ENCODE measurements at regions not wholly inside any gene's neighbourhood (a gene's known extent, or its start where the extent isn't known, plus 50 kb on each side); places are given as distances from the start of the nearest gene placed in this dataset.

DNA sequence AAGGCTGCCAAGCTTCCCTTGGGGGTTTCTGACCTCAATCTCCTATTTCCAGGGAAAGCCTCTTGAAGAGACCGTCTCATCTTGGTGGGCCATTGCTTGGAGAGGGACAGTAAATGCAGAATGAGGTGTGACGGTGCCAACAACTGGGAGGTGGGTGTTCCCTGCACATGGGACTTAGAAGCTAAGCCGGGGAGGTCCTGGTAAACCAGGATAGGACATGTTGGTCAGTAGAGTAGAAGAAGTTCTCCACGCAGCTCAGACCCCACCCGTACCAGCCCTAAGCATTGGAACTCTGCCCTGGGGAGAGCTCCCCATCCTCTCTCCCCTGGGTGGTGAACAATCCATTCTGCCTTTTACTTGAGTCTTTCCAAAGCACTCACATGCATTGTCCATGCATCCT lies 92.0 kb downstream of the SOX1 start:
- no CpG with 5 or more reads among the region's 5 CpGs for WGBS (ENCODE audit: extremely low coverage, insufficient coverage, insufficient read length)
- no peak overlapping the region for H2BK120ac ChIP-seq (ENCODE audit: insufficient read depth, low read length, poor library complexity)
- H3K4me3 ChIP-seq (ENCODE audit: low read depth, low read length): no peak overlapping the region
- H2BK5ac ChIP-seq (ENCODE audit: low read depth, low read length, poor library complexity): no peak overlapping the region
- no peak overlapping the region for H2BK12ac ChIP-seq (ENCODE audit: low read length)
- no peak overlapping the region for H4K8ac ChIP-seq (ENCODE audit: low read depth, low read length)
- H4K91ac ChIP-seq (ENCODE audit: low read depth, low read length): no peak overlapping the region
- H3K27ac ChIP-seq (ENCODE audit: low read depth, low read length): no peak overlapping the region
- peaks cover 4% of the 10 kb centered on the region for H3K9me3 ChIP-seq (ENCODE audit: insufficient read depth, low read depth, low read length)
- no peak for DNase-seq
- no peaks in the 10 kb centered on the region for H3K27me3 ChIP-seq (ENCODE audit: insufficient read depth, low read length)
- H3K4ac ChIP-seq (ENCODE audit: low read depth, low read length): no peak overlapping the region
- no peak overlapping the region for H3K14ac ChIP-seq (ENCODE audit: low read length)
- no peaks in the 10 kb centered on the region for H3K36me3 ChIP-seq (ENCODE audit: control insufficient read depth in 1 of 2, insufficient read depth in 2 of 2, low read length in 2 of 2)
- H3K9ac ChIP-seq (ENCODE audit: low read length): no peak overlapping the region
- peaks cover 0 to 2% of the 10 kb centered on the region in 2 experiments for H3K4me1 ChIP-seq (ENCODE audit: control insufficient read depth in 1 of 2, insufficient read depth in 2 of 2, low read length in 2 of 2)
- H3K79me2 ChIP-seq (ENCODE audit: control insufficient read depth, insufficient read depth, low read length, poor library complexity): no peaks in the 10 kb centered on the region
- no peaks in the 10 kb centered on the region for H3K79me1 ChIP-seq (ENCODE audit: low read length)
- no peak overlapping the region for H4K12ac ChIP-seq (ENCODE audit: low read depth, low read length)
- H3K18ac ChIP-seq (ENCODE audit: low read length): no peak overlapping the region
- no peak overlapping the region for H3K4me2 ChIP-seq (ENCODE audit: low read length)
- no peak overlapping the region for H2AK5ac ChIP-seq (ENCODE audit: low read length)
- H2AFZ ChIP-seq (ENCODE audit: insufficient read depth, low read length, poor library complexity): no peak overlapping the region
- no peak overlapping the region for H3K23ac ChIP-seq (ENCODE audit: low read length)

- H2BK120ac ChIP-seq (ENCODE audit: insufficient read depth, low read length, poor library complexity): no peak overlapping the region
- H2BK12ac ChIP-seq (ENCODE audit: low read length): no peak overlapping the region
- no peaks in the 10 kb centered on the region for H3K36me3 ChIP-seq (ENCODE audit: control insufficient read depth in 1 of 2, insufficient read depth in 2 of 2, low read length in 2 of 2)
Observed at GRCh38 chr13:112159575-112160547, 92.9 kb downstream of the SOX1 start.

DNA sequence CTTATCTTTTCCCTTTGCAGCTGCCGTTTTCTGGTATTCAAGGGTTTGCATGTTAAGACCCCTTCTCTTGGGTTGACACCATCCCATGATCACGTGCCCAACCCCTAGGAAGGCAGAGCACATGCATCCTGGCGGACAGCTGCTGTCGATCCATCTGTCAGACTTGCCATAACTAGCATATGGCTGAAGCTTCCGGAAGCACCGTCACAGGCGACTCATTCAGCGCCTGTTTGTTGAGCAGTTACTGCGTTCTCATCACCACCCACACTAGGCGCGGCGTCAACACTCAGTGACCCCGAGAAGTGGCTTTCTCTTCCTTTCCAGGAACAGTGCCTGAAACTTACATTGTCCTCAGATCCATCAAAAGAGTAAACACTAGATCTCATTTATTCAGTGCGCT lies 93.6 kb downstream of the SOX1 start:
- WGBS (ENCODE audit: extremely low coverage, insufficient coverage, insufficient read length): no CpG with 5 or more reads among the region's 14 CpGs
- Histone ChIP-seq H3K79me2 (ENCODE audit: control insufficient read depth, insufficient read depth, low read length, poor library complexity) (no peaks in the 10 kb centered on the region), H4K8ac (ENCODE audit: low read depth, low read length) (no peak overlapping the region), H3K4me2 (ENCODE audit: low read length) (no peak overlapping the region), H2BK5ac (ENCODE audit: low read depth, low read length, poor library complexity) (no peak overlapping the region), H3K14ac (ENCODE audit: low read length) (no peak overlapping the region), H3K23ac (ENCODE audit: low read length) (no peak overlapping the region), H3K27ac (ENCODE audit: low read depth, low read length) (no peak overlapping the region), H2AK5ac (ENCODE audit: low read length) (no peak overlapping the region), H3K79me1 (ENCODE audit: low read length) (no peaks in the 10 kb centered on the region), H3K4me1 (ENCODE audit: control insufficient read depth in 1 of 2, insufficient read depth in 2 of 2, low read length in 2 of 2) (peaks cover 0 to 2% of the 10 kb centered on the region in 2 experiments), H3K9ac (ENCODE audit: low read length) (no peak overlapping the region), H3K18ac (ENCODE audit: low read length) (no peak overlapping the region), H2BK120ac (ENCODE audit: insufficient read depth, low read length, poor library complexity) (no peak overlapping the region), H2BK12ac (ENCODE audit: low read length) (no peak overlapping the region), H2AFZ (ENCODE audit: insufficient read depth, low read length, poor library complexity) (no peak overlapping the region), H3K36me3 (ENCODE audit: control insufficient read depth in 1 of 2, insufficient read depth in 2 of 2, low read length in 2 of 2) (no peaks in the 10 kb centered on the region), H3K4me3 (ENCODE audit: low read depth, low read length) (no peak overlapping the region), H3K27me3 (ENCODE audit: insufficient read depth, low read length) (no peaks in the 10 kb centered on the region), H3K9me3 (ENCODE audit: insufficient read depth, low read depth, low read length) (peaks cover 4% of the 10 kb centered on the region), H4K12ac (ENCODE audit: low read depth, low read length) (no peak overlapping the region), H4K91ac (ENCODE audit: low read depth, low read length) (no peak overlapping the region), H3K4ac (ENCODE audit: low read depth, low read length) (no peak overlapping the region)
- DNase-seq: no peak

More at GRCh38 chr13:112159575-112160547, 92.9 kb downstream of the SOX1 start:
- Histone ChIP-seq H3K9ac (ENCODE audit: low read length) (no peak overlapping the region), H4K91ac (ENCODE audit: low read depth, low read length) (no peak overlapping the region), H4K8ac (ENCODE audit: low read depth, low read length) (no peak overlapping the region), H3K9me3 (ENCODE audit: insufficient read depth, low read depth, low read length) (peaks cover 4% of the 10 kb centered on the region), H3K4me2 (ENCODE audit: low read length) (no peak overlapping the region), H3K23ac (ENCODE audit: low read length) (no peak overlapping the region), H2AK5ac (ENCODE audit: low read length) (no peak overlapping the region), H3K79me2 (ENCODE audit: control insufficient read depth, insufficient read depth, low read length, poor library complexity) (no peaks in the 10 kb centered on the region), H3K27ac (ENCODE audit: low read depth, low read length) (no peak overlapping the region), H3K14ac (ENCODE audit: low read length) (no peak overlapping the region), H3K79me1 (ENCODE audit: low read length) (no peaks in the 10 kb centered on the region), H3K18ac (ENCODE audit: low read length) (no peak overlapping the region), H2AFZ (ENCODE audit: insufficient read depth, low read length, poor library complexity) (no peak overlapping the region), H3K4ac (ENCODE audit: low read depth, low read length) (no peak overlapping the region), H2BK5ac (ENCODE audit: low read depth, low read length, poor library complexity) (no peak overlapping the region), H3K27me3 (ENCODE audit: insufficient read depth, low read length) (no peaks in the 10 kb centered on the region), H3K4me1 (ENCODE audit: control insufficient read depth in 1 of 2, insufficient read depth in 2 of 2, low read length in 2 of 2) (peaks cover 0 to 2% of the 10 kb centered on the region in 2 experiments), H4K12ac (ENCODE audit: low read depth, low read length) (no peak overlapping the region), H3K4me3 (ENCODE audit: low read depth, low read length) (no peak overlapping the region)
- DNase-seq: no peak
- no CpG with 5 or more reads among the region's 17 CpGs for WGBS (ENCODE audit: extremely low coverage, insufficient coverage, insufficient read length)

DNA sequence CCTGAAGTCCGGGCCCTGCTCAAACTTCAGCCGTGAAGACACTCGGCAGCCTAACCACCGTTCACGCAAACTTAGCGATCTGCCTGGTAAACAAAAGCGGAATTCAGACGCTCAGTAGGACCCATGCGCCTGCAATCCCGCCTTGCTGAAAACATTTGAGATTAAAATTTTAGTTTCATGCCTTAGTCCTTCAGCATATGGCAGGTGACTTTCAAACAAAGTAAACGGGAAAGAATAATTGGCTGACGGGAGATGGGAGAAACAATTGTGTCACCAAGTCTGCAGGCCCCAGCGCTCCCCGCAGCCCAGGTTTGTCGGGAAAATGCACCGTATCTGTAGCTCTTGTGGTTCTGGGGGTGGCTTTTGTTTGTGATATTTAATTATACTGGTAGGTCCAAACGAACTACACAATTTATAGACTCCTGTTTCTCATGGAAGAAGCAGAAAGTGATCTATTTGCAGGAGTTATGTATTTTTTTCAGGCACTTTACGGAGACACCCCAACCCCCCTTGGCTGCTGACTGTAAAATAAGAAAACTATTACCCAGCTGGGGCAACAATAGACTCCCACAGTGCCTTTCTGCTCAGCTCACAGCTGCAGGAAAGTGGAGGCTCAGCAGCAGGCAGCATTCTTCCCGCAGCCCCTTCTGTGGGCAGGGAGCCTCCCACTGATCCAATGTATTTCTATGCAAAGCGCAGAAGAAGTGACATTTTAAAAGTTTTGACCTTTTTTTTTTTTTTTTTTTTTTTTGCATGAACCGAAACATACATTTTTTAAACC lies 94.8 kb downstream of the SOX1 start:
- Histone ChIP-seq H3K18ac (ENCODE audit: low read length) (no peak overlapping the region), H3K27ac (ENCODE audit: low read depth, low read length) (no peak overlapping the region), H4K12ac (ENCODE audit: low read depth, low read length) (no peak overlapping the region), H3K9me3 (ENCODE audit: insufficient read depth, low read depth, low read length) (peaks cover 4% of the 10 kb centered on the region), H2AFZ (ENCODE audit: insufficient read depth, low read length, poor library complexity) (no peak overlapping the region), H4K8ac (ENCODE audit: low read depth, low read length) (no peak overlapping the region), H3K23ac (ENCODE audit: low read length) (no peak overlapping the region), H4K91ac (ENCODE audit: low read depth, low read length) (no peak overlapping the region), H3K4me3 (ENCODE audit: low read depth, low read length) (no peak overlapping the region), H3K27me3 (ENCODE audit: insufficient read depth, low read length) (no peaks in the 10 kb centered on the region), H2AK5ac (ENCODE audit: low read length) (no peak overlapping the region), H3K9ac (ENCODE audit: low read length) (no peak overlapping the region), H3K14ac (ENCODE audit: low read length) (no peak overlapping the region), H3K4me1 (ENCODE audit: control insufficient read depth in 1 of 2, insufficient read depth in 2 of 2, low read length in 2 of 2) (peaks cover 0 to 2% of the 10 kb centered on the region in 2 experiments), H3K4me2 (ENCODE audit: low read length) (peak overlapping the region; percentile 43), H3K4ac (ENCODE audit: low read depth, low read length) (no peak overlapping the region), H2BK120ac (ENCODE audit: insufficient read depth, low read length, poor library complexity) (no peak overlapping the region), H3K79me2 (ENCODE audit: control insufficient read depth, insufficient read depth, low read length, poor library complexity) (no peaks in the 10 kb centered on the region), H2BK5ac (ENCODE audit: low read depth, low read length, poor library complexity) (no peak overlapping the region), H2BK12ac (ENCODE audit: low read length) (no peak overlapping the region), H3K79me1 (ENCODE audit: low read length) (no peaks in the 10 kb centered on the region), H3K36me3 (ENCODE audit: control insufficient read depth in 1 of 2, insufficient read depth in 2 of 2, low read length in 2 of 2) (no peaks in the 10 kb centered on the region)
- DNase-seq: no peak
- WGBS (ENCODE audit: extremely low coverage, insufficient coverage, insufficient read length): no CpG with 5 or more reads among the region's 21 CpGs

Data from trophoblast cell (in vitro differentiated cells and primary cell).